ENCODE measurements at regions not wholly inside any gene's neighbourhood (a gene's known extent, or its start where the extent isn't known, plus 50 kb on each side); places are given as distances from the start of the nearest gene placed in this dataset.

DNA sequence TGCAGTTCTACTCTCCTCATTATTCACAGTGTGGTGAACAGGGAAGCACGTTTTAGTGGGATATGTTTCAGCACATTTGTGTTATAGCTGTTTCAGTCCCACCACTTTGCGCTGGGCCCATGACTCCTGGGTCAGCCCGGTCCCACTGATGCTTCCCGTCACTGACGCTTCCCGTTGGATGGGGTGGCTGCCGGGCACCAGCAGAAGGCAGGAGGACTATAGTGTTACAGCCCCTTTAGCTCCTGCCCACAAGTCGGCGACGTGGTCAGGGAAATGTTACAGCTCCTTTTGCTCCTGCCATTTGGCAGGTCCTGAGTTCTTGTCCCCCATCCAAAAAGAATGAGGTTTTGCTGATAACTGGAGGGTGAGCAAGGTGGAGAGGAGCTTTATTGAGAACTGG, 732.2 kb downstream of the NR4A2 start:
- no peaks in the 10 kb centered on the region for H3K27me3 ChIP-seq
- peaks cover 0 to 41% (median 7%) of the 10 kb centered on the region in 12 donors for H3K9me3 ChIP-seq
- TF ChIP-seq, protein P1, sequence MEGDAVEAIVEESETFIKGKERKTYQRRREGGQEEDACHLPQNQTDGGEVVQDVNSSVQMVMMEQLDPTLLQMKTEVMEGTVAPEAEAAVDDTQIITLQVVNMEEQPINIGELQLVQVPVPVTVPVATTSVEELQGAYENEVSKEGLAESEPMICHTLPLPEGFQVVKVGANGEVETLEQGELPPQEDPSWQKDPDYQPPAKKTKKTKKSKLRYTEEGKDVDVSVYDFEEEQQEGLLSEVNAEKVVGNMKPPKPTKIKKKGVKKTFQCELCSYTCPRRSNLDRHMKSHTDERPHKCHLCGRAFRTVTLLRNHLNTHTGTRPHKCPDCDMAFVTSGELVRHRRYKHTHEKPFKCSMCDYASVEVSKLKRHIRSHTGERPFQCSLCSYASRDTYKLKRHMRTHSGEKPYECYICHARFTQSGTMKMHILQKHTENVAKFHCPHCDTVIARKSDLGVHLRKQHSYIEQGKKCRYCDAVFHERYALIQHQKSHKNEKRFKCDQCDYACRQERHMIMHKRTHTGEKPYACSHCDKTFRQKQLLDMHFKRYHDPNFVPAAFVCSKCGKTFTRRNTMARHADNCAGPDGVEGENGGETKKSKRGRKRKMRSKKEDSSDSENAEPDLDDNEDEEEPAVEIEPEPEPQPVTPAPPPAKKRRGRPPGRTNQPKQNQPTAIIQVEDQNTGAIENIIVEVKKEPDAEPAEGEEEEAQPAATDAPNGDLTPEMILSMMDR (IDR thresholded peaks at IDR 0.05) = no peak
- no peak for TF ChIP-seq POLR2A (IDR thresholded peaks at IDR 0.05)
- H3K36me3 ChIP-seq = no peaks in the 10 kb centered on the region
- no peaks in the 10 kb centered on the region for H3K4me1 ChIP-seq
- no peak for DNase-seq
- H3K4me3 ChIP-seq = no peak overlapping the region
- no peak for ATAC-seq
- no peak overlapping the region for H3K27ac ChIP-seq
- intact Hi-C loops (cut with DNase I) = no loop called here
- 79 to 86% (median 83%) methylated on average over 10 of the region's 10 CpGs for WGBS, 4 donors

GRCh38 chr2:155599834-155600233, 732.7 kb downstream of the NR4A2 start:
- no peak for TF ChIP-seq POLR2A (IDR thresholded peaks at IDR 0.05)
- TF ChIP-seq, protein P1 (IDR thresholded peaks at IDR 0.05) = no peak
- H3K27me3 ChIP-seq = no peaks in the 10 kb centered on the region
- peaks cover 0 to 41% (median 7%) of the 10 kb centered on the region in 12 donors for H3K9me3 ChIP-seq
- intact Hi-C loops (cut with DNase I) = no loop called here
- ATAC-seq (no peak), DNase-seq (no peak)
- no peak overlapping the region for H3K27ac ChIP-seq
- WGBS, 4 donors = 87 to 92% (median 87%) methylated on average over 5 of the region's 5 CpGs
- H3K4me1 ChIP-seq = no peaks in the 10 kb centered on the region
- no peaks in the 10 kb centered on the region for H3K36me3 ChIP-seq
- H3K4me3 ChIP-seq = no peak overlapping the region

- peaks cover 0 to 21% (median 3%) of the 10 kb centered on the region in 12 donors for H3K9me3 ChIP-seq
- TF ChIP-seq, protein P1 (IDR thresholded peaks at IDR 0.05) = no peak
- no peak for TF ChIP-seq POLR2A (IDR thresholded peaks at IDR 0.05)
- WGBS, 4 donors = 14 to 70% (median 68%) methylated on average over 1 to 2 of the region's 2 CpGs
Observed at GRCh38 chr2:155583674-155584195, 748.8 kb downstream of the NR4A2 start.

GRCh38 chr2:155574941-155575340, 757.6 kb downstream of the NR4A2 start:
- H3K4me1 ChIP-seq = no peaks in the 10 kb centered on the region
- intact Hi-C loops (cut with DNase I) = no loop called here
- 61 to 85% (median 72%) methylated on average over 1 of the region's 1 CpG for WGBS, 4 donors
- no peak for DNase-seq
- no peak overlapping the region for H3K4me3 ChIP-seq
- H3K27ac ChIP-seq = no peak overlapping the region
- ATAC-seq = no peak
- no peak for TF ChIP-seq POLR2A (IDR thresholded peaks at IDR 0.05)
- TF ChIP-seq, protein P1 (IDR thresholded peaks at IDR 0.05) = no peak
- no peaks in the 10 kb centered on the region for H3K27me3 ChIP-seq
- peaks cover 0 to 16% (median 0%) of the 10 kb centered on the region in 12 donors for H3K9me3 ChIP-seq
- no peaks in the 10 kb centered on the region for H3K36me3 ChIP-seq

More at GRCh38 chr2:155583674-155584195, 748.8 kb downstream of the NR4A2 start:
- no peak for DNase-seq
- intact Hi-C loops (cut with DNase I) = no loop called here
- ATAC-seq = peak in 1 of 4 donors; percentile 18
- Histone ChIP-seq H3K27ac (no peak overlapping the region), H3K4me3 (no peak overlapping the region), H3K4me1 (no peaks in the 10 kb centered on the region), H3K27me3 (no peaks in the 10 kb centered on the region), H3K36me3 (no peaks in the 10 kb centered on the region)

Measured in heart left ventricle (tissue), 16 donors.